DOHH2 (cell line): ENCODE measurements at regions not wholly inside any gene's neighbourhood (a gene's known extent, or its start where the extent isn't known, plus 50 kb on each side); places are given as distances from the start of the nearest gene placed in this dataset.

ENCODE experiments used
- EZH2phosphoT487 ChIP-seq: fragments of 200-600 bp; sonication (generic); IDR thresholded peaks from 2 replicates; pipeline ENCODE4 v1.6.1; 2017; ENCODE audit warnings: borderline replicate concordance, mild to moderate bottlenecking, antibody characterized with exemption, low read length, moderate library complexity, mixed read lengths
- TF ChIP-seq, protein P1 (sequence below): fragments of 200-600 bp; sonication (generic); IDR thresholded peaks from one replicate; pipeline ENCODE4 v1.5.1; 2014; ENCODE audit warnings: antibody characterized with exemption, mild to moderate bottlenecking, low read depth, low read length; ENCODE audit not compliant: poor library complexity, severe bottlenecking

DNA sequence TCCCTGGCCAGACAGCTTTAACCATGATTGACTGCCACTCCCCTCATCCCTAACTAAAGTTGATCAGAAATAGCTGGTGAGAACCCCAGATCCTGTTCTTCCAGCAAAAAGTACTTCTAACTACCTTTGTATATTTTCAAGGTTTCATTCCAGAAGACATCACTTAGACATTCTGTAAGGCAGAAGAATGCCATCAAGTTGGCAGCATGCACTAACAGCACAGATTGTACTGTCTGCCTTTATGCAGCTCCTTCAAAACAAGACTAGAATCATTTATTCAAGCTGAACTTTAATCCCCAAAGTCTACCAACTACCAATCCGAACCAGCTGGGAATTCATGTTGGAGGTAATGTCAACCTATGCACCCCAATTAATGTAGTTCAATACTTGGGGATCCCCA lies 167.6 kb upstream of the KLHL1 start:
- TF ChIP-seq, protein P1, sequence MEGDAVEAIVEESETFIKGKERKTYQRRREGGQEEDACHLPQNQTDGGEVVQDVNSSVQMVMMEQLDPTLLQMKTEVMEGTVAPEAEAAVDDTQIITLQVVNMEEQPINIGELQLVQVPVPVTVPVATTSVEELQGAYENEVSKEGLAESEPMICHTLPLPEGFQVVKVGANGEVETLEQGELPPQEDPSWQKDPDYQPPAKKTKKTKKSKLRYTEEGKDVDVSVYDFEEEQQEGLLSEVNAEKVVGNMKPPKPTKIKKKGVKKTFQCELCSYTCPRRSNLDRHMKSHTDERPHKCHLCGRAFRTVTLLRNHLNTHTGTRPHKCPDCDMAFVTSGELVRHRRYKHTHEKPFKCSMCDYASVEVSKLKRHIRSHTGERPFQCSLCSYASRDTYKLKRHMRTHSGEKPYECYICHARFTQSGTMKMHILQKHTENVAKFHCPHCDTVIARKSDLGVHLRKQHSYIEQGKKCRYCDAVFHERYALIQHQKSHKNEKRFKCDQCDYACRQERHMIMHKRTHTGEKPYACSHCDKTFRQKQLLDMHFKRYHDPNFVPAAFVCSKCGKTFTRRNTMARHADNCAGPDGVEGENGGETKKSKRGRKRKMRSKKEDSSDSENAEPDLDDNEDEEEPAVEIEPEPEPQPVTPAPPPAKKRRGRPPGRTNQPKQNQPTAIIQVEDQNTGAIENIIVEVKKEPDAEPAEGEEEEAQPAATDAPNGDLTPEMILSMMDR, result no peak
- TF ChIP-seq EZH2phosphoT487, result no peak
